GM21360 (cell line): ENCODE measurements at regions not wholly inside any gene's neighbourhood (a gene's known extent, or its start where the extent isn't known, plus 50 kb on each side); places are given as distances from the start of the nearest gene placed in this dataset.

Experiments used
- ATAC-seq: cut with Tn5 transposase; IDR thresholded peaks from one replicate; pipeline ENCODE4 v1.9.1; 2021; ENCODE audit warnings: mild to moderate bottlenecking, moderate library complexity; ENCODE audit not compliant: unreplicated experiment

DNA sequence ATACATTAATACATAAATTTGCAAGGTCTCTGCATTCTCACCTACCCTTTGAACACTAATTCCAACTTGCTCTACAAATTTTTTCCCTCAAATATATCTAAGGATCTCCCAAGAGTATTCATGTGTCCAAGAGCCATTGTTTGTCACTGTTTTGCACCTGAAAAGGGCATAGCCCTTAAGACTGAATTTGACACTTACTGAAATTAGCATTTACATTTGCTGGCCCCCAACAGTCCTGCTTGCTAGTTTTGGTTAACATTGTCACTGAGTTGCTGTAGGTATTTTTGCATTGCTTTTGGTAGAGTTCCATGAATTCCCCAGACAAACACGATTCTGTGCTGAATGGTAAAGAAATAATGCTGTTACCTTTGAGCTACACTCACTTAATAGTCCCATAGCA is 57.3 kb downstream of the KCNA4 start:
- ATAC-seq, result no peak

DNA sequence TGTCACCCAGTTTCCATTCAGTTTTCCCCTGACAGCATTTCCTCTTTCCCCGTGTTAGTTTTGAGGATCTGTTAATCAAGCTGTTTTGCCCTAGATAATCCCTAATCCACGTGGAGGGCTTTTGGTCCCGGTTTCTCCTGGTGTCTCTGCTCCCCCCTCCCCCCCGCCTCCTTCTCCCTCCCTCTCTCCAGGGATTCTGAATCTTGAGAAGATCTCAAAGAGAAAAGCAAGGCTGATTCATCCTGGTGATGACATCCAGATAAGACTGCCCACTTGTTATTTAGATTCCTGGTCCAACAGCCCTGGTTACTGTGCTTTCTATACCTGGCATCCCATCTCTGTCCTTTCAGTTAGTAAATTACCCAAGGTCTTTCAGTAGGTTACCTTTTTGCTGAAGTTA is 59.4 kb downstream of the KCNA4 start:
- no peak for ATAC-seq

DNA sequence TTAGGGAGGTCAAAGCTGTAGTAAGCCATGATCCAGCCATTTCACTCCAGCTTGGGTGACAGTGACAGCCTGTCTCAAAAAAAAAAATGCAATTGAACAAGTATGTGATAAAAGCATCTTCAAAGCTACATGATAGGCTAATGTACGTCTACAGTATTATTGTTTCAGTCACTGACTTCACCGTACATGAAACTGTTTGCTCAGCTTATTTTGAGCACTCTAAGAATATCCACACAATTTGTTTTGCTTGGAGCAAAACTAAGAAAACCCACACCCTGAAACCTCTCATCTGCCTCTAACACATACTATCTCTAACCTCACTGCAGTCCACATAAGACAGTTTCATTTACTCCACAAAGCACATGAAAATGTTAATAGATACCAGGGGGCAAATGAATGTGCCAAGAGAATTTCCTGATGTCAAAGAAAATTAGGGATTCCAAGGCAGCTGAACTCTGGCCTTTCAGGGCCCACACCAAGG is 60.7 kb downstream of the KCNA4 start:
- ATAC-seq, result no peak

DNA sequence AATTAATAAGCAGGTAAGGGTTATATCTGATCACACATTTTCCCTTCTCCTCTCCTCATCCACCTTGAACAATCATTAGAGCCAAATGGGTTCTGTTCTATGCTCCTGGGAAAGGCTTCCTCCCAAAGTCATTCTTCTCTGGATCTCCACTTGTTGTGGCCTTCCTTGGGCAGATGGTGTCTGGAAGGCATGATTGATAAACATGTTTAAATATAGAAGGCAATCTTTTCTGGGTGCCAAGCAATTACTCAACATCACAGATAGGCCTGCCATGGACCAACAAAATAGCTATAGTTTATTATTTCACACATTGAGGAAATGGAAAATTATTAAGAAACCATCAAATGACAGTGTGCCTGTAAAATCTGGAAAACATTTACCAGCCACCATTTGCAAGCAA is 73.5 kb downstream of the KCNA4 start:
- ATAC-seq, result no peak

DNA sequence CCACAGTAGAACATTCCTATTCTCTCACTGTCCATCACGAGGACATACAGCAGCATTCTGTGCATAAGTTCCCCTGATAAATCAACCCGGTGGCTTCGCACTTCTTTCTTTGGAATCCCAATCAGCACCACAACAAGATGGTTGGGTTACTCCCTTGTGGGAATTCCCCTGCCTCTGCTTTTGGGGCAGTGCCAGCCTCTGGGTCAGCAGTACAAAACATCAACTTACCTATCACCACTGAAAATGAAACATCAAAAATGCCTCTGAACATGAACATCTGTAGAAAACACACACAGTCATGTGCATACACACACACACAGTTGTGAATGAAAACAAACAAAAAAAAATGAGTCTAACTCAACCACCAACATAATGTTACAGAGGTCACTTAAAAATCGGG is 79.3 kb downstream of the KCNA4 start:
- ATAC-seq, result no peak

DNA sequence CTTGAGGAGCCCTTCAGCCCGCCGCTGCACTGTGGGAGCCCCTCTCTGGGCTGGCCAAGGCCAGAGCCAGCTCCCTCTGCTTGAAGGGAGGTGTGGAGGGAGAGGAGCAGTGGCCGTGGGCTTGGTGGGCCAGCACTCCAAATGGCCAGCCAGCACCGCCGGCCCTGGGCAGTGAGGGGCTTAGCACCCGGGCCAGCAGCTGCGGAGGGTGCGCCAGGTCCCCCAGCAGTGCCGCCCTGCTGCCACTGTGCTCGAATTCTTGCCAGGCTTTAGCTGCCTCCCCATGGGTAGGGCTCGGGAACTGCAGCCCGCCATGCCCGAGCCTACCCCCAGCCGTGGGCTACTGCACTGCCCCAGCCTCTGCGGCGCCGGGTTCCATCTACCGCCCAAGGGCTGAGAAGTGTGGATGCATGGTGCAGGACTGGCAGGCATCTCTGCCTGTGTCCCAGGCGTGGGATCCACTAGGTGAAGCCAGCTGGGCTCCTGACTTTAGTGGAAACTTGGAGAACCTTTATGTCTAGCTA is 82.7 kb downstream of the KCNA4 start:
- ATAC-seq, result no peak

DNA sequence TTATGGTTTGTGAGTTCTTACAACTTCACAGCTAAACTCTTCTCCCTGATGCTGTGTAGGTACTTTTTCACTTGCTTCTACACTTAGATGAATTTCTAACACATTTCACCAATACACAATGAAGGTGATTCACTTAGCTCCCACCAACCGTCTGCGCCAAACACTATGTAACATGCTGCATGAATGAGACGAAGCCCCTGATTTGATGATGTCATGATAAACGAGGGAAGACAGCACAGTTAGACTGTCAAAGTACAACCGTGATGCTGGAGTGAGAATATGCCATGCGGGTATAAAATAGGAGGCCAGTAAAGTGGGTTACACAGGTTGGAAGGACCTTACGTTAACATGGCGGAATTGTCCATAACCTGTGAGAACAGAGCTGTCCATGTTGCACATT is 100.8 kb downstream of the KCNA4 start:
- ATAC-seq, result no peak

DNA sequence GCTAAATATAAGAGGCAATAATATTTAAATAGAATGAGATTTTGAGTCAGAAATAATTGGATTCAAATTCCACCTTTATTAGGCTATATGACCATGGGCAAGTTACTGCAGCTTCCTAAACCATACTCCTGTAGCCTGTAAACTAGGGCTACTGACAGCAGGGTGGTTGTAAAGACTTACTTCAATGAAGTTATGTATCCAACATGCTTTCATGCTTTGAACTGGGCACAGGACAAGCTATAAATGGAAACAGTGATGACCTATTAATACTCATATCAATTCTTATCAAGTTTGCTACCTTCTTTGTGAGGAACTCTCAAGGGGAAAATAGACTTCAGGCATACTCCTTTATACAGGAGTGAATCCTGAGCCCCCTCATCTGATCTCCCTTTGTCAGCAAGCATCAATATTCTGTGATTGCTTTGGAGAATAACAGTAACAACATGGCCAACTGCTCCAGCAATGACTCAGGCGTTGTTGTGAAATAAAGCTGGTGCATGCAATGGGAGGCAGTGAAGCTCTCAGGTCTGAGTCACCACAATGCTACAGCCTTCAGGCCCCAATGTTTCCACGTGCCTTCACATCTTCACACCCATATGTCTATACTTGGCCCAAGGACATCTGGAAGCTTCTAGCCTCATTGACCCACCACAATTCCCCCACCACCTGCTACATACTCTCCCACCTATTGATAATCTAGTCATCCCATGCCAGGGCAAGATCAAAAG is 102.5 kb downstream of the KCNA4 start:
- ATAC-seq, result no peak

DNA sequence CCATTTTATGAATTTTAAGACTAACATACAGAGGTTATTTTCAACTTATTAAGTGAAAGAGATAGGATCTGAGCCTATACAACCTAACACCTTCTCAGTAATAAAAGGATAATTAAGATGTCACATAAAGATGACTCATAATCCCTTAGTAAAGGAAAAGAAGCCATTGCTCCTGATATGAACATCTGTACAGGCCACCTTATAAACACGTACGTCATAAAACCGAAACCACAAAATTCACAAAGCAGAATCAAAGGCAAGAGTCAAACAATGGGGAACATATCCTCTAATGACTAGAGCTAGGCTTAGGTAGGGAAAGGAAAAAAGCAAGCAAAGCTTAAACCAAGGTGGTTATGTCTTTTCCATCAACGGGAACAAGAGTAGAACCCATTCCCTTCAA is 103.5 kb downstream of the KCNA4 start:
- ATAC-seq, result no peak

DNA sequence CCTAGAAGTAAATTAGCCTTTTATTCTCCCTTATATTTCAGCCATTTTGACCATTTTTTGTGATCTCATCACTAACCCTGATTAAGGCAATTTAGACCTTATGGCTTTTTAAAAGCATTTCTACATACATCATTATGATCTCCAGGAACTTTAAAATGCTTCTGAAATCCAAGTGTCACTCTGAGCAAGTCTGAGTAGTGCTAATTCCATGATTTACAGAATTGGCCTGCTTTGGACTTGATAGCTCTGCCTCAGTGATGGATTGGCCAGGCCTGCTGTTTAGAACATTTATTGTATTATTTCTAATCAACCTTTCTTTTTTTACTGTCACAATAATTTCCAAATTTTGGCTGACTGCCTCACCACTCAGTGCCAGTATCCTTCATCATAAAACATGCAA is 116.4 kb downstream of the KCNA4 start:
- ATAC-seq, result no peak

DNA sequence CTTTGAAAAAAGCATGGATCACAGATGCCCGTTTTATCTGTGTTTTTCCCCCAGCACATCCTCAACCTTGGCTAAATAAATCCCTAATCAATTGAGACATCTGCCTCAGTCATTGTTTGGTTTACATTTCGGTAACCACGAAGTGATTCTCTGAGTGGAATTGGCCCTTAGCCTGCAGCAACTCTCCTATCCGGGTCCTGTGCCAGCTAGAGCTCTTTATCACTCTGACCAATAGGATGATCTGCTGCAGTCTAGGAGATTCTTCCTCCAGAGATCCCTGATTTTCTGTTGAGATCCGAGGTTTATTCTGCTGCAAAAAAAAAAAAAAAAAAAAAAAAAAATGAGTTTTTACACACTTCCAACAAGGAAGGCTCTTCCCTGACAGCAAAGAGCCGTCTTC is 137.3 kb downstream of the KCNA4 start:
- ATAC-seq, result no peak

DNA sequence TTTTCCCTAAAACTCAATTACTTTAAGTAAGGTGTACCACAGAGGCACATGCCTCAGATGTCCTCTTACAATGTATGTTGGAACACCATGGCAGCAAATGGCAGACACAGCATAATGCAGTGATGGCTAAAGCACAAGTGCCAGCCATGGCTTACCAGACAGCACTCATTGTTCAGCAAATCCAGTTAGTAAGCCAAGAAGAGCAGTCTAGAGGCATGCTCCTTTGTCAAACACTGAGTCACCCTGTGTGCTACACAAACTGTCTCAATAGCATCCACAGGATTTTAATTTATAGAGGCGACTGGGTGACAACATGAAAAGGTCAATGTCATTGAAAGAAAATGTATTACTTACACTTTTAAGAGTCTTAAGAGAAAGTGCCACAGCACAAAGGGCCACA is 140.6 kb downstream of the KCNA4 start:
- ATAC-seq, result no peak

DNA sequence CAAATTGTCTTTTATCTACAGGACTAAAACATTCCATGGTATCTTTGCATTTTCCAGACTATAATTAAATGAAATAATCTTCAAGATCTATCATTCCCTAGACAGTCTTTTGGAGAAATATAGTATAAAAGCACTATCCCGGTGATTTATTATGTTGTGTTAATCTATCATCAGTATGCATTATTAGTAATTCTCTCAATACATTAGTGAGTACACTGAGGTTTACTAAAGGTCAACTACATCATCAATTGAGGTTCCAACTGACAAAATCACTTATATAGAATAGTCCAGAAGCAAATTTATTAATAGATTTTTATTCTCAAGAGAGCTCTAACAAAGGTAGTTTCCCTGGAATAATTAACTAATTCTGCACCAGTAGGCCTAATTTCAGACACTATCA is 169.6 kb downstream of the KCNA4 start:
- ATAC-seq, result no peak

DNA sequence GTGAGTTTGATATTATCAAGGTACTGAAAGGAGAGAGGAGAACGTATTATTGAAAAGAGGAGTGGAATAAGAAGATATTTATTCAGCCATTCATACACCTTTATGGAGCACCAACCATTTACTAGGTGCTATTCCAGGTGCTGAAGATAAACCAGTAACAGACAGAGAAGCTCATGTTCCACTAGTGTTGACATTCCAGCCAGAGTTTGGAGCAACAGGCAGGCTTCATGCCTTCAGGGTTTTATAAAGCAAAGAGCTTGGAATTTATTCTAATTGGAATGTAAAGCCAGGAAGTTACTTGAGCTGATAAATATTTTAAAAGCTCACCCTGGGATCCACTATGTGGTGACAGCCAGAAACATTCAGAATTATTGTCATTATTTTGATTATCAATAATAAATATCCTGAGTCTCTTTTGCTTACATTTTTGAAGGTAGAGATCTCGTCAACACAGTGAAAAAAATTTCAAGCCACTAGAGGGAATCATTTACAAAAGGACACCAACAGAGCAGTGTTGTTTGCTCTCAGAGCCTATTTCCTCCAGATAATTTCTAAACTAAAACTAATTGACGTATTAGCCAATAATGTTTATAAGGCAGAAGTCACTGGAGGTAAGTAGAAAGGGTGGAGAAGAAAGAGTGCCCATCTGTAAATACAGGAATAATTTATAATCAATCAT is 172.0 kb downstream of the KCNA4 start:
- ATAC-seq, result no peak

DNA sequence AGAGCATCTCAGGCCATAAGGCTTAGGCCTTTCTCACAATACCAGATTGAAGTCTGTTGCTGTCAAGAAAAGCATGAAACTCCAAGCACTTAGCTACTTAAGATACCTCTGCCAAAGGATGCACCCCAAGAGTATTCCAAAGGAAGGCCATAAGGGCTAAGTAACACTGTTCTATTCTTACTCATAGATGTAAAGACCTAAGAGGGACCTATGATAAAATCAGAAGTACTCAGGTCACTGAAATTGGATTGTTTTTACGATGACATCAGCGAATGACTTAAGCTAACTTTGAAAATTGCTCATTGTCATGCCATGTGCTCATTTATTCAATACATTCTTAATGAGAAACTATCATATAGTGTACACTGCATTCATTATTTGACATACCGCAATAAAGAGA is 172.8 kb downstream of the KCNA4 start:
- no peak for ATAC-seq

DNA sequence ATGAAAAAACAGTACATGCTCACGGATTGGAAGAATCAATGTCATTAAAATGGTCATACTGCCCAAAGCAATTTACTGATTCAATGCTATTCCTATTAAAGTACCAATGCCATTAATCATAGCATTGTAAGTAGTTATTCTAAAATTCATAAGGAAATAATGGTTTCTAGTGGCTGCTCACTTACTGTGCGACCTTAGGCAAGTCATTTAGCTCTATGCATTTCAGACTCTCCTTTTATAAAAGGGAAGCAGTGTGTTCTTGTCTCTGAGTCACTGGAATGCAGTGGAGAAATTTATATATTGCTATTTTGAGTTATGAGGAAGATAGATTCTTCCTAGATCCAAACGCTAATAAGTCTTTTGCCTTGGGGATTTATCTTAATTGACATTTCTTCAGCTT is 174.8 kb downstream of the KCNA4 start:
- no peak for ATAC-seq

DNA sequence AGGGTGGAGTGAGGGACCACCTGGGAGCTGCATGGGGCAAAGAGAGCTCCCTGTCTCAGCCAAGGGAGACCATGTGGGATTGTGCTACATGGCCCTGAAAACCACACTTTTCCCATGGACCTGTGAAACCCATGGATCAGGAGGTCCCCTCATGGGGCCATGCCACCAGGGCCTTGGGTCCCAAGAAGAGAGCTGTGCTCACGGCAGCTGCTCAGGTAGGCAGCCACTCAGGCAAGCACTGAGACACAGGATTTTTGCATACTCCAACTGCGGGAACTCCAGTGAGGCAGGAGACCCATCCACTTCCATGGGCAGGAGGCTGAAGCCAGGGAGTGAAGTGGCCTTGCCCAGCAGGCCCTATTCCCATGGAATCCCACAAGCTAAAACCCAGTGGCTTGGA is 190.0 kb downstream of the KCNA4 start:
- ATAC-seq, result no peak

DNA sequence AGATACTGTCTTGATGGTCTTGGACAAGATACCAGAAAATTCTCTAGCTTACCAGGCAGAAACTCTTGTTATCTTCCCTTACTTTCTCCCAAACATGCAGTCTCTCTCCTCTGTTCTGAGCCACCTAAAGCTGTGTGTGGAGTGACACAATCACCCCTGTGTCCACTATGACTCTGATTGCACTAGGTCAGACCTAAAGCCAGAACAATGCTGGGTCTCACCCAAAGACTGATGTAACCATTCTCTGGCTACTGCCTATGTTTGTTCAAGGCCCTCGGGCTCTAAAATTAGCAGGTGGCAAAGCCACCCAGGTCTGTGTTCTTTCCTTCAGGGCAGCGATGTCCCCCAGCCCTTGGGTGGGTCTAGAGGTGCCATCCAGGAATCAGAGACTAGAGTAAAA is 200.5 kb downstream of the KCNA4 start:
- no peak for ATAC-seq

DNA sequence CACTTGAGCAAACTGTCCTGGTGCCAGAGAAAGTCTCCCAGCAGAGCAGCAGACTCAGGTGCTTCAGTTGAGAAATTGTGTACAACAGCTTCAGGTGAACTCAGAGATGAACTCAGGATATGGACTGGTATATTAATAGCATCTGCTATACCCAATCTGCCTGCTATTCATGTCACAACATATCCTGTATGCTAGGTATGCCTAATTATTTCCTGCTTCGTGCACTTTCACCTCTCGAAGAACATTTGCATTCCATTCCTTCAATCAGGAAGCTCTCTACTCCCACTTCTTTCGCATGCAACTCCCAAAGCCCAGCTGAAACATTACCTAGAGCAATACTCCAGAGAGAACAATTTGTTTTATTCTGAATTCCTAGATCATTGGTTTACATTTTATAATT is 207.7 kb downstream of the KCNA4 start:
- ATAC-seq, result no peak

DNA sequence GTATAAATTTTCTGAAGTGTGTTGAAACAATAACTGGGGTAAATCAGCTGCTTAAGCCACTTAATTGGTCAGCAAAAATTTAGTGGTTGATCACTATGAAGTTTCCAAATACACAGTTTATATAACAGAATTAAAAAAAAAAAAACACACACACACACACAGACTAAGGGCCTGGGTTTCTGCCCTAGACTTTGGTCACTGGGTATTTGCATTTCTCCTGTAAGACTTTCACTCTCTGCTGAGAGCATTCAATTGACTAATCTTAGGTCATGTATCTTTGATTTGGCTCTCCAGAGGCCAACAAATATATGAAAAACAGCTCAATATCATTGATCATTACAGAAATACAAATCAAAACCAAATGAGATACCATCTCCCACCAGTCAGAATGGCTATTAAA is 214.3 kb downstream of the KCNA4 start:
- no peak for ATAC-seq

DNA sequence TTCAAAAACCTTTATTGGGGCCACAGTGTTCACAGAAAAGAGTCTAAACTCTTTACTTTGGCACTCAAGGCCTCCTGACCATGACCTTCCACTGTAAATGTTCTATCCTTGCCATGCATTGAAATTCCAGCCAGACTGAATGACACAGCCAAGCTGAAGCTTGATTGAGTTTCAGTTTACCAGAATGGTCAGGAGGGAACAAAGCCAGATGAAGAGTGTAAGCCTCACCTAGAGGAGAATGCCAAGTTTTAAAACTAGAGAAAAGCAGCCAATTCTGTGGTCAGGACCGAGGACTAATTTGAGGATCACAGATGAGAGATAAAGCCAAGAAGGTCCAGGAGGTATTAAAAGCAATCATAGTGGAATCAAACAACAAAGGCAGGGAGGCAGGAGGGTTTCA is 215.3 kb downstream of the KCNA4 start:
- no peak for ATAC-seq

DNA sequence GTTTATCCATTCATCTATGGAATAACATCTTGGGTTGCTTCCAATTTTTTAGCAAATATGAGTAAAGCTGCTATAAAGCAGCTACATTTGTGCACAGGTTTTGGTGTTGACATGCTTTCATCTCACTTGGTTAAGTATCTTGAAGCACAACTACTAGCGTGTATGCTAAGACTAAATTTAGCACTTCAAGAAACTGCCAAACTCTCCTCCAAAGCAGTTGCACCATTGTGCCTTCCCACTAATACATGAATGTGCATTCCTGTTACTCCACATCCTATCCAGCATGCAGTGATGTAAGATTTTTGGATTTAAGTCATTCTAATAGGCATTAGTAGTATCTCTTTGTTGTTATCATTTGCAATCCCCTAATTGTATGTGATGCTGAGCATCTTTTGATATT is 230.7 kb downstream of the KCNA4 start:
- ATAC-seq, result no peak

DNA sequence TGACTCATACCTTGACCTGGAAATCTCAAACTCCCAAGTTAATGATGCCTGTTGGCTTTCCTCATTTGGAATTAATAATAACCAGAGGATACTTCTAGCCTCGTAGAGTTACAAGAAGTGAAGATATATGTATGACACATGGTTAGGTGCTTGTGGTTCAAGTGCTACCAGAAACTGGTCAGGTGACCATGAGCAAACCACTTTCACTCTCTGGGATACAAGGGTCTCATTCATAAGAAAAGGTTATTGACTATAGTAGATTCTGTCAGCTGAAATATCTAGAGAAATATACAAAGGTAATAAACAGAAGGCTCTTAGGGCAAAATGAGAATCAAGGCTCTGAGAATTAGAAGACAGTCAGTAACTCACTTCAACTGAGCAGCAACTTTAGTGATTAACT is 233.3 kb downstream of the KCNA4 start:
- no peak for ATAC-seq
